HG03139 (cell line): ENCODE measurements at regions not wholly inside any gene's neighbourhood (a gene's known extent, or its start where the extent isn't known, plus 50 kb on each side); places are given as distances from the start of the nearest gene placed in this dataset.
"Not testable (repeated sequence)": the region's sequence is repeated elsewhere in the genome, so short reads cannot be mapped to it uniquely, and the experiment has no call there.

ENCODE experiments used
- ATAC-seq: cut with Tn5 transposase; IDR thresholded peaks from one replicate; pipeline ENCODE4 v1.9.1; 2021; ENCODE audit not compliant: unreplicated experiment

DNA sequence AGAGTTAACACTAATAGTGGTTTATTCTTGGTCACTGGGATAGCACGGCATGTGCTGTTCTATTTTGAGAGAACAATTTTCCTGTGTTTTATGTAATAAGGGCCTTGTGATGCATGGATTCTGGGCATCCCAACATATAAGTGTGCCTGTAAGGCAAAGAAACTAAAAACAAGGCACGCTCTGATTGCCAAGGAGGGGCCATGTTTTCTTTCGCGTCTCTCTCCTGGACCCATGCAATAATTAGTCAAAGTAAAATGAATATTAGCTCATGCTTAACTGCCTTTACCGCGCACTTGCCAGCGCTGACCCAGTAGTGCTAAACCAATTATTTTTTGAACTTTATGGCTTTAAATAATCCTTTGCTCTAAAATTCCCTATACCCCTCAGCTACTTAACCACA, 140.9 kb downstream of the PSAT1 start:
- ATAC-seq = no peak

- ATAC-seq = no peak
Measured at GRCh38 chr9:78438211-78438610, 141.3 kb downstream of the PSAT1 start.

GRCh38 chr9:78438780-78439179, 141.9 kb downstream of the PSAT1 start:
- ATAC-seq = no peak

DNA sequence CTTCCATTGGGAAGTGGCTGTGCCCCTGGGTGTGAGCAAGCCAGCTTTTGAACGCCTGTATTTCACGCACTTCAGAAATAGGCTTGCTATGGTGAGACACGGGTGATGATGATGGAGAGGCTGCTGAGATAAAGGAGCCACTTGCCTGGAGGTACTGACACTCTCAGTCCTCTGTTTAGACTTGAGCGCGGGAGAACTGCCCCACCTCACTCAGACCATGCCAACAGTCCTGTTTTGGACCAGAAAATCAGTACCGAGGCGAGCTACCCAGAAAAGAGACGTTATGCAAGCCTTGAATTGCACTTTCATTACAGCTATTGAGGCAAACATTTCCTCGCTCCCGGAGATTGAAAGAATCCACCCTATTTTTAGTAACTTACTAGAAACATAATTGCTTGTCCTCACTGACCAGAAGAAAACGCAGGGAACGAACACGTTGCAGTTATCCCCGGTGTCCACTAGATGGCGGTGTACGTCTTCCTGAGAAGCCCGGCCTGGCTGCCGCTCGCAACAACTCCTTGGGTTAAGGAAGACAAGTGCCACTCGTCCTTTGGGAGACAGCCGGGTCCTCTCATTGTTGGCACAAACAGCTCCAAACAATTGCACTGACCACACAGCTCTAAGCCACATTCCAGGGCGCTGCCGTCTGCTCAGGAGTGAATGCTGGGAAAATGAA, 142.4 kb downstream of the PSAT1 start:
- no peak for ATAC-seq

DNA sequence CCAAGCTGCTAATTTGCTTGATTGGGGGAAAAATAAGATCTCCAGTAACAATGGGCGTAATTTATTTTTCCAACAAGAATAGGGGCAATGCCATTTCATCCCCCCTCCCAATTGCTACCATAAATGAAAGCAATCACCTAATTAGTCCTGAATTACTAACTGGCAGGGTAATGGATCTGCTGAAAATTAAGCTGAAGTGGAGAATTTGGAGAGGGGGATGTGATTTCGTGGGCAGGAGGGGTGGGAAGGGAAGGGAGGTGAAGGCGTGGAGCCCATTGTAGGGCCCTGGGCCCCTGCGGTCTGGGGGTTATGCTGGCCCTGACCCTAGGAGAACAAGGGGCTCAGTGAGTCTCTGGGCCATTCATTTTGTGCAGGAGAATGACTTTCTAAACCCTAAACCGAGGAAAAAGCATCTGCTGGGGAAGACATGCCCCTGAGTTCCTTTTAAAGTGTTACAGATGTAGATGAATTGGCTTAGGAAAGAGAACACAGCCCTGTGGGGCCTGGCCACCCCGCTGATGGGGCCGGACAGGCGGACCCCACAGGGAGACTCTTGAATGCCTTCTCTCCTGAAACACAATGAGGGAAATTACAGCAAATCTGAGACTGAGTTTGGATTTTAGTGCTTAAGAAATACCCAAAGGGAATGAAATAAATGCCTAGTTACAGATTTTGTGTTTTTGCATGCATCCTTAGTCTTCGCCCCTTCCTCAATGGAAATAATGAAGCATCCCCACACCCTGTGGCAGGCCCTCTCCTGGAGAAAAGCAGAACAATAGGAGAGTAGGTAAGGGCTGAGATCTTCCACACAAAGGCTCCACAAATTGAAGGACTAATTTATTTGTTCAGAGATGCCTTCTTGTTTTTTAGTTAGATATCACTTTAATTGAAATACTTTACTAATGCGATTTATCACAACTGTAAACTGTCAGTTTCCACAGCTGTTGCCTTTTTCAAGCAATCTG, 143.2 kb downstream of the PSAT1 start:
- no peak for ATAC-seq

GRCh38 chr9:78441396-78441795, 144.5 kb downstream of the PSAT1 start:
- ATAC-seq = no peak

GRCh38 chr9:78441822-78442431, 145.0 kb downstream of the PSAT1 start:
- ATAC-seq = no peak

DNA sequence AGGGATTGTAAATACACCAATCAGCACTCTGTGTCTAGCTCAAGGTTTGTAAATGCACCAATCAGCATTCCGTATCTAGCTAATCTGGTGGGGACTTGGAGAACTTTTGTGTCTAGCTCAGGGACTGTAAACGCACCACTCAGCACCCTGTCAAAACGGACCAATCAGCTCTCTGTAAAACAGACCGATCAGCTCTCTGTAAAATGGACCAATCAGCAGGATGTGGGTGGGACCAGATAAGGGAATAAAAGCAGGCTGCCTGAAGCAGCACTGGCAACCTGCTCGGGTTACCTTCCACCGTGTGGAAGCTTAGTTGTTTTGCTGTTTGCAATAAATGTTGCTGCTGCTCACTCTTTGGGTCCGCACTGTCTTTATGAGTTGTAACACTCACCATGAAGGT, 145.7 kb downstream of the PSAT1 start:
- not testable (repeated sequence) for ATAC-seq

- ATAC-seq = no peak
Measured at GRCh38 chr9:78443946-78444345, 147.0 kb downstream of the PSAT1 start.

GRCh38 chr9:78448960-78449673, 152.2 kb downstream of the PSAT1 start:
- no peak for ATAC-seq

GRCh38 chr9:78453450-78453849, 156.5 kb downstream of the PSAT1 start:
- ATAC-seq = no peak

DNA sequence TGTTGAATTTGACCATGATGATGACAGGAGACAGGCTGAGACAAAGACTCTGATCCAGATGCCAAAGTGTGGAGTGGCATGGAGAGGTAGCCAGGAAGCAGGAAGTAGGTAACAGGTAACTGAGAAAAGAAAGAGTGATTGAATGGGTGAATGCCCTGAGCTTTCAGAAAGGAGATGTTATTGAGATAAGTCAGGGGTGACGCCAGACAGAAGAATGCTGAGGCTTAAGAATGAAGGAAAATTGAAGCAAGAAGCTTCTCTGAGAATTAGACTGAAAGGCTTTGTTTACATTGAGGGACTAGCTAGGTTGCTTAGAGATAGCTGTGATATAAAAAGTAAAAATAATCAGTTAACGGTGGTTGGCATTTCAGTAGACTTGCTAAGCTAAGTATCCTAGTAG, 165.7 kb downstream of the PSAT1 start:
- ATAC-seq = no peak

DNA sequence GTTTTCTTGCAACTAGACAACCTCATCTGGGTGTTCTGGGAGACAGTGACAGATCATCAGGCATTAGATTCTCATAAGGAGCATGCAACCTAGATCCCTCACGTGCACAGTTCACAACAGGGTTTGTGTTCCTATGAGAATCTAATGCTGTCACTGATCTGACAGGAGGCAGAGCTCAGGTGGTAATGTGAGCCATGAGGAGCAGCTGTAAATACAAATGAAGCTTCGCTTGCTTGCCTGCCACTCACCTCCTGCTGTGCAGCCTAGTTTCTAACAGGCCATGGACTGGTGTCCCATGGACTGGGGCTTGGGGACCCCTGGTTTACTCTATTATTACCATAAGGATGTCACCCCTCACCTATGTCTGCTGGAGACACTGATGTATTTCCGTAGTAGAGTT, 166.8 kb downstream of the PSAT1 start:
- no peak for ATAC-seq

DNA sequence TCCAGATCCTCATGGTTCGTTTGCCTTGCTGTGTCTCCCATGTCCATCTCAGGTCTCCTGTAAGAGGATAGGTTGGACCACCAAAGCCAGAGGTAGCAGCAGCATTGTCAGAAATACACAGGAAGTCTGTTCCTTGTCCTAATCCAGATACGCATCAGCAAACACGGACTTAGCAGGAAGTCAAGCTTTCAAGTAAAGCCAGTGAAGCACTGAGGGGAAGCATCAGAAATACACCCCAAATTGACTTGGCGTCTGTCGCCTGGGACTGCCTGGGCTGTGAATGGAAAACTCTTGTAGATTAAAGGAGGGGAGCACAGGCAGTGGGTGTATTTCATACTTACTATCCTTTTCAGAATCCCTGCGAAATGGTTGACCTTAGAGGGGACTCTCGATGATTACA, 171.3 kb downstream of the PSAT1 start:
- ATAC-seq = no peak

GRCh38 chr9:78468974-78469576, 172.2 kb downstream of the PSAT1 start:
- ATAC-seq = no peak

- no peak for ATAC-seq
Measured at GRCh38 chr9:78470216-78470615, 173.3 kb downstream of the PSAT1 start.

- ATAC-seq = no peak
Measured at GRCh38 chr9:78470741-78471140, 173.8 kb downstream of the PSAT1 start.

DNA sequence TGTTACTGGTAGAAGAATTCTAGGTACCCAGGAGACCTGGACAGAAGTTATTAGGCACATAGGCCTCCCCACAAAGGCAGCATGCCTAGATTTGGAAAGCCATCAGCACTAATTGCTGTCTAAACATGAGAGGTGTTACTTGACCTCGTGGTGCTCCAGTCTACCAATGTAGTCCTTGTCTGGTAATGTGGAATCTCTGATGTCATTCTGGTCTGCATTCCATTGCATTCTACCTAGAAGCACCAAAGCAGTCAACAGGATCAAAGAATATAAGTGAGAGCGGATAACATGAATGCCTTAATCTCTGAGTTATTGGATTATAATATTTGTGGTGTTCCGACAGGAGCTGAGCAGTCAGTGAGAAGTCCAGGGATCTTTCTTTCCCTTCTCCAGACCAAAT, 175.2 kb downstream of the PSAT1 start:
- no peak for ATAC-seq

DNA sequence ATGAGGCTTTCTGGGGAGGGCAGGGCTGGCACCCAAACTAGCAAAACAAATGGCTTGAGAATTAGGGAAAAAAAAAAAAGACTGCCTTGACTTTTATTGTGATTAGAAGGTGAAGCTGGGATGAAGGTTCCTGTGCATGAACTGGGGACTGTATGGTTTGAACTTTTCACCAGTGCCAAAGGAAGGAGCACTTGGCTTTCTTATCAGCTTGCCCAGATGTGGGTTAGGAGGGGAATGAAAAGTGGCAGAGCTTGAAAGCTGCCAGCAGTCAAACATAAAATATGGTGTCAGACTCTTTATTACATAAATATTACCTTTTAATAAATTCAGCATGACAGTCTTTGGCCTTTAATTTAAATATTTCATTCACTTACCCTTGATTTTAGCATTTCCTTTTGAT, 182.5 kb downstream of the PSAT1 start:
- ATAC-seq = no peak

GRCh38 chr9:78486661-78487060, 189.7 kb downstream of the PSAT1 start:
- no peak for ATAC-seq

DNA sequence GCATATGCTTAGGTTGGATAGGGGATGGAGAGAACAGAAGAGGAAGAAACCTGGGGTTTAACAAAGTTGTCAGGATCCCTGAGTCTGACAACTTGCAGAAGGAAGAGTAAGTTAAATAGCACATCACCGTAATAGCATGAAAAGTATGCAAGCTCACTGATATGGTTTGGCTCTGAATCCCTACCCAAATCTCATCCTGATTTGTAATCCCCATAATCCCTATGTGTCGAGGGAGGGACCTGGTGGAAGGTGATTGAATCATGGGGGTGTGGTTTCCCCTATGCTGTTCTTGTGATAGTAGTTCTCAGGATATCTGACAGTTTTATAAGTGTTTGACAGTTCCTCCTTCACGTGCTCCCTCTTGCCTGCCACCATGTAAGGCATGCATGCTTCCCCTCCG, 193.3 kb downstream of the PSAT1 start:
- ATAC-seq = no peak
